Lower leg skin (tissue), 4 donors: ENCODE measurements at regions not wholly inside any gene's neighbourhood (a gene's known extent, or its start where the extent isn't known, plus 50 kb on each side); places are given as distances from the start of the nearest gene placed in this dataset.

Experiments
- DNase-seq, 2 donors: peaks; one replicate each; pipeline ENCODE4 v3.0.0-alpha.2; 2019; ENCODE audit warnings: low spot score in 2 of 2
- H3K4me3 ChIP-seq: fragments of 200-600 bp; sonication (generic); 2 replicates; pipeline ENCODE4 v1.5.1; 2017; ENCODE audit warnings: mild to moderate bottlenecking, low read depth; ENCODE audit not compliant: poor library complexity, severe bottlenecking
- POLR2A ChIP-seq, 2 donors: fragments of 450-650 bp; IDR thresholded peaks; one replicate each; pipeline ENCODE4 v1.6.1; 2016 to 2017; ENCODE audit warnings: antibody characterized with exemption in 2 of 2, mild to moderate bottlenecking in 1 of 2, moderate library complexity in 1 of 2
- WGBS, 2 donors: methylation state at CpG; one replicate each; pipeline ENCODE4 v1.1.5; 2018; 5-methylcytosine and 5-hydroxymethylcytosine counted together
- intact Hi-C: fragments of 100-400 bp; cut with DNase I; formaldehyde crosslinking; loops from one replicate; pipeline ENCODE4 v1.15.0; 2023; ENCODE audit warnings: low total_unique reads
- TF ChIP-seq, protein P1 (sequence below), 3 donors: fragments of 450-650 bp; IDR thresholded peaks; one replicate each; pipeline ENCODE4 v1.5.1; 2016; ENCODE audit warnings: antibody characterized with exemption in 3 of 3, mild to moderate bottlenecking in 3 of 3, moderate library complexity in 2 of 3

DNA sequence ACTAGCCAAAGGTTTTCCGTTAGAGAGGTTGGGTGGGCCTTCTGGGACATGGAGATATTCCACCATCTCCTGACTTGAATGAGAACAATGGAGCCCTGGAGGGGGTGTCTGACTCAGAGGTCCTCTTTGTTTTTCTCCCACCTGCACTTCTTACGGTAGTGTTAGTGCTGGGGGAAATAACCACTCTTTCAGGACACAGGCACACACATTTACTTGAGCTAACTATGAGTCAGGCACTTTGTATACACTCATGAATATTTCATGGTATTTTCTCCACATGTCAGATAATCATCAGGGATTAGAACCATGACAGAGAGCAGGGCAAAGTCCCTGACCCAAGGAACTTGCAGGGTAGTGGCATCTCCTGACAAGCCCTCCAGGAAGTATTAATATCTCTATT, 439.1 kb downstream of the TSN start:
- no peak overlapping the region for H3K4me3 ChIP-seq
- DNase-seq, result no peak
- TF ChIP-seq, protein P1, sequence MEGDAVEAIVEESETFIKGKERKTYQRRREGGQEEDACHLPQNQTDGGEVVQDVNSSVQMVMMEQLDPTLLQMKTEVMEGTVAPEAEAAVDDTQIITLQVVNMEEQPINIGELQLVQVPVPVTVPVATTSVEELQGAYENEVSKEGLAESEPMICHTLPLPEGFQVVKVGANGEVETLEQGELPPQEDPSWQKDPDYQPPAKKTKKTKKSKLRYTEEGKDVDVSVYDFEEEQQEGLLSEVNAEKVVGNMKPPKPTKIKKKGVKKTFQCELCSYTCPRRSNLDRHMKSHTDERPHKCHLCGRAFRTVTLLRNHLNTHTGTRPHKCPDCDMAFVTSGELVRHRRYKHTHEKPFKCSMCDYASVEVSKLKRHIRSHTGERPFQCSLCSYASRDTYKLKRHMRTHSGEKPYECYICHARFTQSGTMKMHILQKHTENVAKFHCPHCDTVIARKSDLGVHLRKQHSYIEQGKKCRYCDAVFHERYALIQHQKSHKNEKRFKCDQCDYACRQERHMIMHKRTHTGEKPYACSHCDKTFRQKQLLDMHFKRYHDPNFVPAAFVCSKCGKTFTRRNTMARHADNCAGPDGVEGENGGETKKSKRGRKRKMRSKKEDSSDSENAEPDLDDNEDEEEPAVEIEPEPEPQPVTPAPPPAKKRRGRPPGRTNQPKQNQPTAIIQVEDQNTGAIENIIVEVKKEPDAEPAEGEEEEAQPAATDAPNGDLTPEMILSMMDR (IDR thresholded peaks at IDR 0.05), result no peak
- TF ChIP-seq POLR2A (IDR thresholded peaks at IDR 0.05), result no peak
- intact Hi-C loops, result no loop called here
- WGBS, 2 donors, result 56 to 68% methylated on average over 2 of the region's 2 CpGs

DNA sequence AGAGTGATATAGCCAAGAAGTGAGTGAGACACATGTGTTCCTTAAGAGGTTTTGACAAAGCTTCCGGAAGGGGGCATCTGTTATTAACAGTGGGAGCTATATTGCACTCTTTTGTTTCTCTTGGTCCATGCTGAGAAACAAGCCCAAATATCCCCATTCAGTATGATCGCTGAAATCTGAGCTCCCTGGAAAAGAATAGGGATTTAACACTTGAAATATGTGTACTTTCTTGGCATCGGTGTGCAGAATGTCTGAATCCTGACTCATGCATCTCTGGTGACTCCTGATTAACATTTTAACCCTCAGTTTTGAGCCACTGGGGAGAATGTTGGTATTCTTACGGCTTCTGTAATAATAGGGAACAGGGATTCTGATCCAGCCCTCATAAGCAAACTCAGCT, 448.1 kb downstream of the TSN start:
- intact Hi-C loops, result no loop called here
- DNase-seq, result no peak
- WGBS, 2 donors, result 30 to 33% methylated on average over 4 of the region's 4 CpGs

DNA sequence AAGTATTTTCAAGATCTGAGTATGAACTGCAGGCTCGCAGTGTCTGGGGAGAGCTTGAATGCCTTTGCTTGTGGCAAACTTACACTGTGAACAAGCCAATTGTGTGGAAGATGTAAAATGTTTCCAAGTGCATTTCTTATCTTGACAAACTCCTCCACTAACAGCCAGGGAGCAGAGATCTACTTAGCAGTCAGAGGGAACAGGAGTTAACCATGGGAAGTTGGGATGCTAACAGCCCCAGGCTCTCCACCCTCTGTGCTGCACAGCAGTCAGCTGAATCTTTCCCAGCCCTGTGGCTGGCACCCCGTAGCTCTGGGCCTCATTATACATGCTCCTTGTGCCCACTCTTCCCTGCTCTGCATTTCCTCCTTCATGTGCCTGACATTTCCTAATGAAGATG, 450.2 kb downstream of the TSN start:
- TF ChIP-seq, protein P1 (IDR thresholded peaks at IDR 0.05), result no peak
- TF ChIP-seq POLR2A (IDR thresholded peaks at IDR 0.05), result no peak
- intact Hi-C loops, result no loop called here
- 69 to 84% methylated on average over 2 of the region's 2 CpGs for WGBS, 2 donors
- no peak overlapping the region for H3K4me3 ChIP-seq
- DNase-seq, result no peak

More for the DNA sequence above, 448.1 kb downstream of the TSN start:
- H3K4me3 ChIP-seq, result no peak overlapping the region
- TF ChIP-seq, protein P1 (IDR thresholded peaks at IDR 0.05), result no peak
- TF ChIP-seq POLR2A (IDR thresholded peaks at IDR 0.05), result no peak

DNA sequence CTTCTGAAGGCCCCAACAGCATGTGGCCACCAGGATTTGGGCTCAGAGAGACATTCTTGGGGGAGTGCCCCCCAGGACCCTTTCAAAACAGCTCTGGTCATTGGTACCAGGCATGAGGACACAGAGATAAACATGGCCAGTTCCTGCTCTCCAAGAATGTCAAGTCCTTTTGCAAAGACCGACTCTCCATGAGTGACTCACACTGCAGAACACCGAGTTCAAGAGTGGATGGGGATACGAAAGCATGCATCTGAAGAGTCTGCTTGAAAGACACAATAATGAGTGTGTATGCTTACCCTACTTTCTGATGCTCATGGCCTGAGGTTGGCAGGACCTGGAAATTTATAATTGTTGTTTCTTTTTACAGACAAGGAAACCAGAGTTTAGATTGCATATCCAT, 450.6 kb downstream of the TSN start:
- intact Hi-C loops, result no loop called here
- no peak for DNase-seq
- no peak for TF ChIP-seq POLR2A (IDR thresholded peaks at IDR 0.05)
- TF ChIP-seq, protein P1 (IDR thresholded peaks at IDR 0.05), result no peak
- WGBS, 2 donors, result 81 to 88% methylated on average over 3 of the region's 3 CpGs
- H3K4me3 ChIP-seq, result no peak overlapping the region

DNA sequence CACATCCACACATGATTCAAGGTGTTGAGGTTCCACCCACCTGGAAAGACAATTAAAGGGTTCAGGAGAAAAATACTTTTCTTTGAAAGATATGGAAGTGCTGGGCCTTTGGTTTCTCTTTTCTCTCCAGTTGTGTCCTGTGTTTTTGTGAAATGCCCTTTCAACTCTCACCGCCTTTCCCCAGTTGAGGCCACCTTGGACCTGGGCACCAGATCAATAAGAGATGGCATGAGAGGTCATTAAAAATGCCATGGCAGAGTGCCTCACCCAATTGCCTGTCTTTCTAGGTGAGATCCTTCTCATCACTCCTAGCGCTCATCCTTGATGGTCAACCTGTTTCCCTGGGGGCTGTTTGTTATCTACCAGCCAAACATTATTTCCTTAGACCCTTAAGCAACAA, 453.9 kb downstream of the TSN start:
- TF ChIP-seq, protein P1 (IDR thresholded peaks at IDR 0.05), result no peak
- no peak for TF ChIP-seq POLR2A (IDR thresholded peaks at IDR 0.05)
- 96 to 98% methylated on average over 2 of the region's 2 CpGs for WGBS, 2 donors
- no peak overlapping the region for H3K4me3 ChIP-seq
- DNase-seq, result no peak
- intact Hi-C loops, result no loop called here

DNA sequence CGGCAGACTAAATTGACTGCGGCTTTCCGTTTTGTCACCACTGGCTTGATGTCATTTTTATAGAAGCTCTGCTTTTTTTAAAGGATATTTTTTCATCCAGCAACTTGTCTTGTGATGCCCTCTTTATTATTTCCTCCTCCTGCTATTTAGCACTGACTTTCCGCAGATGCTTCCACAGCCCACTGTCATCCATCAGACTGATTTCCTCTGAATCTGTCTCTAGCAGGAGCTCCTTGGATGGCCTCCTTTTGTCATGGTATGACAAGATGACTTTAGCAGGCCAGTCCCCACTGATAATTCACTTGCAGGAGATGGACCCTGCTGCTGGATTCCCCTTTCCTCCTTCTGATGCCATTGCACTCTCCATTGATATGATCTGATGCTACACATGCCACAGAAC, 454.6 kb downstream of the TSN start:
- H3K4me3 ChIP-seq, result no peak overlapping the region
- DNase-seq, result no peak
- TF ChIP-seq, protein P1 (IDR thresholded peaks at IDR 0.05), result no peak
- TF ChIP-seq POLR2A (IDR thresholded peaks at IDR 0.05), result no peak
- WGBS, 2 donors, result 97 to 99% methylated on average over 4 of the region's 4 CpGs
- intact Hi-C loops, result no loop called here
